ENCODE measurements at regions not wholly inside any gene's neighbourhood (a gene's known extent, or its start where the extent isn't known, plus 50 kb on each side); places are given as distances from the start of the nearest gene placed in this dataset.
"Not testable (repeated sequence)": the region's sequence is repeated elsewhere in the genome, so short reads cannot be mapped to it uniquely, and the experiment has no call there.

DNA sequence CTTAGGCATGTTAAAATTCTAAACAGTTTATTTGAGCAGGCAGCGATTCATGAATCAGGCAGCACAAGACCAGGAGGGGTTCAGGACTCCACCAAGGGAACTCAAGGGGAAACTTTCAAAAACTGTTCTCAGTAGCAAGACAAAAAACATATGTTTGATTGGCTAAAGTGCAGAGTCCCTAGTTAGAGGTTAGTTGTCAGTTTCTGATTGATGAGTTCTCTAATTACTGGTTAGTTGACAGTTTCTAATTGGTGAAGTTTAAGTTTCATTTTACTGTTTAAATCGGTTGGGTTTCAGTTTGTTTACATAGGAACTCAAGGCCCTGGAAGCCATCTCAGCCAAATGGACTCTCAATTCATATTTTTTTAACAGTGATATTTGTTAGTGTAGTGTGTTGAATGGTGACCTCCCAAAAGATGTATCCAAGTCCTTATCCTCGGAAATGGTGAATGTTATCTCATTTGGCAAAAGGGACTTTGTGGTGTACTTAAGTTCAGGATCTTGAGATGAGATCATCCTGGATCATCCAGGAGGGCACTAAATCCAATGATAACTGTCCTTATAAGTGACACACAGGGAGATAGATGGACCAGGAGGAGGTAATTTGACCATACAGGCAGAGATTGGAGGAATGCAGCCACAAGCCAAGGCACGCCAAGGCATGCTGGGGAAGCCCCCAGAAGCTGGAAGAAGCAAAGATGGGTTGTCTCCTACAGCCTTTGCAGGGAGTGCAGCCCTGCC, 219.2 kb upstream of the RAI14 start:
- no peaks in the 10 kb centered on the region for H3K9me2 ChIP-seq (ENCODE audit: insufficient read depth)
- H3K27ac ChIP-seq, result no peak overlapping the region
- intact Hi-C loops (cut with micrococcal nuclease; ENCODE audit: unreplicated experiment), result no loop called here
- H3K4me1 ChIP-seq (replicated peaks; ENCODE audit: insufficient read depth), result no peaks in the 10 kb centered on the region
- ChIA-PET POLR2A (ENCODE audit: unreplicated experiment) (no interaction called here), CTCF (no interaction called here)
- no TSS peak for BruUV-seq (replicated peaks)
- H3F3A ChIP-seq (ENCODE audit: insufficient read depth, low read depth), result no peaks in the 10 kb centered on the region
- no peak overlapping the region for H3K4me3 ChIP-seq
- no peak overlapping the region for H2AFZ ChIP-seq
- no peak overlapping the region for H3K4me2 ChIP-seq
- H3K79me2 ChIP-seq (ENCODE audit: low read depth), result no peaks in the 10 kb centered on the region
- TF ChIP-seq, protein P1, sequence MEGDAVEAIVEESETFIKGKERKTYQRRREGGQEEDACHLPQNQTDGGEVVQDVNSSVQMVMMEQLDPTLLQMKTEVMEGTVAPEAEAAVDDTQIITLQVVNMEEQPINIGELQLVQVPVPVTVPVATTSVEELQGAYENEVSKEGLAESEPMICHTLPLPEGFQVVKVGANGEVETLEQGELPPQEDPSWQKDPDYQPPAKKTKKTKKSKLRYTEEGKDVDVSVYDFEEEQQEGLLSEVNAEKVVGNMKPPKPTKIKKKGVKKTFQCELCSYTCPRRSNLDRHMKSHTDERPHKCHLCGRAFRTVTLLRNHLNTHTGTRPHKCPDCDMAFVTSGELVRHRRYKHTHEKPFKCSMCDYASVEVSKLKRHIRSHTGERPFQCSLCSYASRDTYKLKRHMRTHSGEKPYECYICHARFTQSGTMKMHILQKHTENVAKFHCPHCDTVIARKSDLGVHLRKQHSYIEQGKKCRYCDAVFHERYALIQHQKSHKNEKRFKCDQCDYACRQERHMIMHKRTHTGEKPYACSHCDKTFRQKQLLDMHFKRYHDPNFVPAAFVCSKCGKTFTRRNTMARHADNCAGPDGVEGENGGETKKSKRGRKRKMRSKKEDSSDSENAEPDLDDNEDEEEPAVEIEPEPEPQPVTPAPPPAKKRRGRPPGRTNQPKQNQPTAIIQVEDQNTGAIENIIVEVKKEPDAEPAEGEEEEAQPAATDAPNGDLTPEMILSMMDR (conservative IDR thresholded peaks at IDR 0.05), result no peak
- TF ChIP-seq EZH2 (IDR thresholded peaks at IDR 0.05; ENCODE audit: low read depth), result no peak
- no peak for DNase-seq
- no peaks in the 10 kb centered on the region for H3K9me3 ChIP-seq (ENCODE audit: insufficient read depth, low read depth)
- H3K27me3 ChIP-seq (ENCODE audit: insufficient read depth, low read depth), result no peaks in the 10 kb centered on the region
- no peaks in the 10 kb centered on the region for H4K20me1 ChIP-seq (ENCODE audit: insufficient read depth)
- no peaks in the 10 kb centered on the region for H3K36me3 ChIP-seq (ENCODE audit: low read depth)

DNA sequence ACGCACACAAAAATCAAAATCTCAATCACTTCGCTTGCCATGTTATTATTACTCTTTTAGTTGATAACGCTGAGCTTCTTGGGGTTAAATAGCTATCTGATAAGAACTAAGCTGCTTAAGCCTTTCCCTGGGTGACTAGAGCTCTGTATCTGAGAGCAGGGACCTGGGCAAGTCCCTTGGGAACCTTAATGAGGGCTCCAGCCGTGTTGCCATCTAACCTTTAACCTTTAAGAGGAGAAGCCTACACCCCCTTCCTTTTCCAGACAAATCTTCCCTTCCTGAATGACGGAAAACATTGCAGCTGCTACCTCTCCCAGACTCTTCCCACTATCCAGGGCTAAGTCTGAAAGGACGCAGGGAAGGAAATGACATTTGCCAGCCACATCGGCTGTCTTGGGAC, 216.5 kb upstream of the RAI14 start:
- CTCF ChIA-PET, result no interaction called here
- Histone ChIP-seq H3K27ac (no peak overlapping the region), H3K36me3 (ENCODE audit: low read depth) (no peaks in the 10 kb centered on the region), H3K4me1 (replicated peaks; ENCODE audit: insufficient read depth) (no peaks in the 10 kb centered on the region), H3K4me2 (no peak overlapping the region), H3K4me3 (no peak overlapping the region), H2AFZ (no peak overlapping the region), H3K27me3 (ENCODE audit: insufficient read depth, low read depth) (no peaks in the 10 kb centered on the region), H3F3A (ENCODE audit: insufficient read depth, low read depth) (no peaks in the 10 kb centered on the region), H3K9me3 (ENCODE audit: insufficient read depth, low read depth) (no peaks in the 10 kb centered on the region), H3K9me2 (ENCODE audit: insufficient read depth) (no peaks in the 10 kb centered on the region), H4K20me1 (ENCODE audit: insufficient read depth) (no peaks in the 10 kb centered on the region), H3K79me2 (ENCODE audit: low read depth) (no peaks in the 10 kb centered on the region)
- no TSS peak for BruUV-seq (replicated peaks)
- TF ChIP-seq, protein P1 (conservative IDR thresholded peaks at IDR 0.05), result no peak
- no peak for TF ChIP-seq EZH2 (IDR thresholded peaks at IDR 0.05; ENCODE audit: low read depth)
- DNase-seq, result peak in 1 of 2 experiments; percentile 23
- POLR2A ChIA-PET (ENCODE audit: unreplicated experiment), result no interaction called here
- intact Hi-C loops (cut with micrococcal nuclease; ENCODE audit: unreplicated experiment), result no loop called here

DNA sequence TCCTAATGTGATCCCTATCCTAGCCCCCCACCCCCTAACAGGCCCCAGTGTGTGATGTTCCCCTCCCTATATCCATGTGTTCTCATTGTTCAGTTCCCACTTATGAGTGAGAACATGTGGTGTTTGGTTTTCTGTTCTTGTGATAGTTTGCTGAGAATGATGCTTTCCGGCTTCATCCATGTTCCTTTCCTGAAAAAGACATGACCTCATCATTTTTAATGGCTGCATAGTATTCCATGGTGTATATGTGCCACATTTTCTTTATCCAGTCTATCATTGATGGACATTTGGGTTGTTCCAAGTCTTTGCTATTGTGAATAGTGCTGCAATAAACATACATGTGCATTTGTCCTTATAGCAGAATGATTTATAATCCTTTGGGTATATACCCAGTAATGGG, 214.4 kb upstream of the RAI14 start:
- H3K4me1 ChIP-seq (replicated peaks; ENCODE audit: insufficient read depth); H3K79me2 ChIP-seq (ENCODE audit: low read depth); H3K4me3 ChIP-seq; H3K9me3 ChIP-seq (ENCODE audit: insufficient read depth, low read depth); CTCF ChIA-PET; H3K27me3 ChIP-seq (ENCODE audit: insufficient read depth, low read depth); DNase-seq; H3K27ac ChIP-seq; H3F3A ChIP-seq (ENCODE audit: insufficient read depth, low read depth); BruUV-seq (replicated peaks); H3K4me2 ChIP-seq; H2AFZ ChIP-seq; POLR2A ChIA-PET (ENCODE audit: unreplicated experiment); H3K9me2 ChIP-seq (ENCODE audit: insufficient read depth); H3K36me3 ChIP-seq (ENCODE audit: low read depth); H4K20me1 ChIP-seq (ENCODE audit: insufficient read depth); intact Hi-C loops (cut with micrococcal nuclease; ENCODE audit: unreplicated experiment): not testable (repeated sequence)

DNA sequence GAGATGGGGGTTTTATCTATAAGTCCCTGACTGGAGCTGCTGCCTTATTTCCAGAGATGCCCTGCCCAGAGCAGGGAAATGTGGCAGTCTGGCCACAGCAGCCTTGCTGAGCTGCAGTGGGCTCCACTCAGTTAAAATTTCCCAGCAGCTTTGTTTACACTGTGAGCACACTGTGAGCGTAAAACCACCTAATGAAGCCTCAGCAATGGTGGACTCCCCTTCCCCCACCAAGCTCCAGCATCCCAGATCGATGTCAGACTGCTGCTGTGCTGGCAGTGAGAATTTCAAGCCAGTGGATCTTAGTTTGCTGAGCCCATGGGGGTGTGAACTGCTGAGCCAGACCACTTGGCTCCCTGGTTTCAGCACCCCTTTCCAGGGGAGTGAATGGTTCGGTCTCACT, 208.7 kb upstream of the RAI14 start:
- Histone ChIP-seq H2AFZ (no peak overlapping the region), H3K9me2 (ENCODE audit: insufficient read depth) (no peaks in the 10 kb centered on the region), H3K4me2 (no peak overlapping the region), H3F3A (ENCODE audit: insufficient read depth, low read depth) (no peaks in the 10 kb centered on the region), H4K20me1 (ENCODE audit: insufficient read depth) (no peaks in the 10 kb centered on the region), H3K79me2 (ENCODE audit: low read depth) (no peaks in the 10 kb centered on the region), H3K27me3 (ENCODE audit: insufficient read depth, low read depth) (peaks cover 13% of the 10 kb centered on the region; the same call in 1 of the 2 replicates), H3K36me3 (ENCODE audit: low read depth) (no peaks in the 10 kb centered on the region), H3K4me3 (no peak overlapping the region), H3K4me1 (replicated peaks; ENCODE audit: insufficient read depth) (0 out of 2 replicates have a peak, but pooled peaks cover 4% of the 10 kb centered on the region), H3K9me3 (ENCODE audit: insufficient read depth, low read depth) (no peaks in the 10 kb centered on the region), H3K27ac (no peak overlapping the region)
- intact Hi-C loops (cut with micrococcal nuclease; ENCODE audit: unreplicated experiment), result no loop called here
- no peak for DNase-seq
- TF ChIP-seq, protein P1 (conservative IDR thresholded peaks at IDR 0.05), result no peak
- TF ChIP-seq EZH2 (IDR thresholded peaks at IDR 0.05; ENCODE audit: low read depth), result no peak
- no TSS peak for BruUV-seq (replicated peaks)
- ChIA-PET CTCF (no interaction called here), POLR2A (ENCODE audit: unreplicated experiment) (no interaction called here)

Measured in PC-9 (cell line).